ENCODE measurements at regions not wholly inside any gene's neighbourhood (a gene's known extent, or its start where the extent isn't known, plus 50 kb on each side); places are given as distances from the start of the nearest gene placed in this dataset.
A peak's percentile ranks its signal among the peaks of the same experiment; 100 is the strongest.

DNA sequence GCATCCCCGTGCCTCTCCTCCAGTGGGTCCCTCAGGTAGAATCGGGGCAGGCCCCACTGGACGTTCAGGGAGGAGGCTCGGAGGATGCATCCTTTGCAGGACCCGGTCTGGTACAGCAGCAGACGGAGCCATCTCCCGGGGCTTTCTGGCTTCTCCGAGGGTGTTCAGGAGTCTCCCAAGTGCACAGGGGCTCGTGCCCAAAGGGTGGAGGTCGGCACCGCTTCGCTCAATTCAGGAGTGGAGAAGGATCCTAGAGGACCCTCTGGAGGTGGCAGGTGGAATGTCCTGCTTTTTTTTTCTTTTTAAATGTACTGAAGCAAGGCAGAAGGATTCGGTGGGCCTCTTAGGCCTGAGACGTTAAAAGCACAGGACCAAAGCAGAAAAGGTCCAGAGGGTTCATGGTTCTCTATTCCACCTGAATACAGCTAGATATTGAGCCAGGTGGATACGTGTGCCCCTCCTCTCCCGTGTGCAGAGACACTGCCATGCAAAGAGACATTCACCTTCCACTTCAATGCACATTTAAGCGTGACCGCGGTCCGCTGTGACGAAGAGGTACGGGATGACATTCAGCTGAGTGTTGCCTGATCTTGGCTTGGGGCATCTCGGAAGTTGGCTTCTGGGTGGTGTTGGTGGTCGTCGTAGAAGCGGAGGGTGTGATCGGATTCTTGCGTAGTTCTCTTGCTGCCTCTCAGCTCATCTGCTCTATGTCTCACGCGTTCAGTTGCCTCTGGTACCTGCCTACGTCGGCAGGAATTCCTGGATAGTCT is 281.2 kb upstream of the AGTR2 start:
- TF ChIP-seq EP300 (IDR thresholded peaks at IDR 0.05) (no peak), POLR2A (IDR thresholded peaks at IDR 0.05) (no peak)
- TF ChIP-seq, protein P1, sequence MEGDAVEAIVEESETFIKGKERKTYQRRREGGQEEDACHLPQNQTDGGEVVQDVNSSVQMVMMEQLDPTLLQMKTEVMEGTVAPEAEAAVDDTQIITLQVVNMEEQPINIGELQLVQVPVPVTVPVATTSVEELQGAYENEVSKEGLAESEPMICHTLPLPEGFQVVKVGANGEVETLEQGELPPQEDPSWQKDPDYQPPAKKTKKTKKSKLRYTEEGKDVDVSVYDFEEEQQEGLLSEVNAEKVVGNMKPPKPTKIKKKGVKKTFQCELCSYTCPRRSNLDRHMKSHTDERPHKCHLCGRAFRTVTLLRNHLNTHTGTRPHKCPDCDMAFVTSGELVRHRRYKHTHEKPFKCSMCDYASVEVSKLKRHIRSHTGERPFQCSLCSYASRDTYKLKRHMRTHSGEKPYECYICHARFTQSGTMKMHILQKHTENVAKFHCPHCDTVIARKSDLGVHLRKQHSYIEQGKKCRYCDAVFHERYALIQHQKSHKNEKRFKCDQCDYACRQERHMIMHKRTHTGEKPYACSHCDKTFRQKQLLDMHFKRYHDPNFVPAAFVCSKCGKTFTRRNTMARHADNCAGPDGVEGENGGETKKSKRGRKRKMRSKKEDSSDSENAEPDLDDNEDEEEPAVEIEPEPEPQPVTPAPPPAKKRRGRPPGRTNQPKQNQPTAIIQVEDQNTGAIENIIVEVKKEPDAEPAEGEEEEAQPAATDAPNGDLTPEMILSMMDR (IDR thresholded peaks at IDR 0.05): no peak
- no peaks in the 10 kb centered on the region for H3K36me3 ChIP-seq
- H3K4me3 ChIP-seq: no peak overlapping the region
- WGBS, 3 donors: 95% methylated on average over 24 to 31 of the region's 32 CpGs
- intact Hi-C loops (cut with DNase I): no loop called here
- DNase-seq: peak in 3 of 5 donors; percentile 38 to 77 (median 55)
- H3K27ac ChIP-seq: no peak overlapping the region
- H3K9me3 ChIP-seq: peaks cover 0 to 6% of the 10 kb centered on the region in 2 donors
- H3K27me3 ChIP-seq: no peaks in the 10 kb centered on the region
- H3K4me1 ChIP-seq (ENCODE audit: insufficient read depth): no peaks in the 10 kb centered on the region

- no peak overlapping the region for H3K4me3 ChIP-seq
- DNase-seq: no peak
- WGBS, 3 donors: 72 to 79% (median 78%) methylated on average over 7 of the region's 7 CpGs
- H3K4me1 ChIP-seq (ENCODE audit: insufficient read depth): no peaks in the 10 kb centered on the region
- intact Hi-C loops (cut with DNase I): no loop called here
- TF ChIP-seq, protein P1 (IDR thresholded peaks at IDR 0.05): no peak
- no peaks in the 10 kb centered on the region for H3K27me3 ChIP-seq
- no peaks in the 10 kb centered on the region for H3K36me3 ChIP-seq
- peaks cover 0 to 6% of the 10 kb centered on the region in 2 donors for H3K9me3 ChIP-seq
- H3K27ac ChIP-seq: peak overlapping the region in 1 of 2 donors; percentile 50
These were observed 278.4 kb upstream of the AGTR2 start for GRCh38 chrX:115892056-115892708.

GRCh38 chrX:115892787-115893671 is 277.5 kb upstream of the AGTR2 start:
- no peak overlapping the region for H3K4me3 ChIP-seq
- intact Hi-C loops (cut with DNase I): no loop called here
- 39 to 47% (median 46%) methylated on average over 13 of the region's 13 CpGs for WGBS, 3 donors

DNA sequence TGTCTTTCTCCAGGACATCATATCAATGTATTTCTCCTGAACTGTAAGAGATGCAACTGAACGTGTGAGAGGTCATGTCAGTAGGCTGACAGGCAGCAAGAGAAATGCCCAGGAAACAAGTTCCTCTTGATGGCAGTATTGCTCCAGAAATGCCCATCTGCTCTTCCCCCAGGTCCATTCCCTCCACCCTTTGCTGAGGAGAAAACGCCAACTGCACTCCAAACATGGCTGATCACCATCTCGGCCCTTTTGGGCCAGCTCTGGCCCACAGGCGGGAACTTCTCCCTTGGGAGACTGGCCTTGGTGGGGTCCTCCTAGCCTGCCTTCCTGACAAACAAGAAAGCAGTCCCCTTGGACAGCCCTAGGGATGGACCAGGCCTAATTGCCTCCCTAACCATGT is 276.5 kb upstream of the AGTR2 start:
- Histone ChIP-seq H3K36me3 (no peaks in the 10 kb centered on the region), H3K4me1 (ENCODE audit: insufficient read depth) (no peaks in the 10 kb centered on the region), H3K4me3 (no peak overlapping the region), H3K27ac (no peak overlapping the region), H3K9me3 (peaks cover 0 to 6% of the 10 kb centered on the region in 2 donors), H3K27me3 (no peaks in the 10 kb centered on the region)
- no peak for TF ChIP-seq EP300 (IDR thresholded peaks at IDR 0.05)
- peak in 3 of 5 donors; percentile 28 to 32 (median 29) for DNase-seq
- intact Hi-C loops (cut with DNase I): no loop called here
- WGBS, 3 donors: 41 to 49% (median 47%) methylated on average over 4 of the region's 4 CpGs

More at GRCh38 chrX:115892787-115893671, 277.5 kb upstream of the AGTR2 start:
- Histone ChIP-seq H3K4me1 (ENCODE audit: insufficient read depth) (no peaks in the 10 kb centered on the region), H3K27ac (peak overlapping the region in 1 of 2 donors; percentile 50), H3K36me3 (no peaks in the 10 kb centered on the region), H3K9me3 (peaks cover 0 to 6% of the 10 kb centered on the region in 2 donors), H3K27me3 (no peaks in the 10 kb centered on the region)
- TF ChIP-seq EP300 (IDR thresholded peaks at IDR 0.05): no peak
- TF ChIP-seq, protein P1 (IDR thresholded peaks at IDR 0.05): peak in 2 of 3 donors; percentile 35 to 63
- DNase-seq: peak; percentile 63 to 77 (median 75)
